Posterior cingulate gyrus (tissue), 11 donors: ENCODE measurements at regions not wholly inside any gene's neighbourhood (a gene's known extent, or its start where the extent isn't known, plus 50 kb on each side); places are given as distances from the start of the nearest gene placed in this dataset.
"Not testable (repeated sequence)": the region's sequence is repeated elsewhere in the genome, so short reads cannot be mapped to it uniquely, and the experiment has no call there.

Source experiments
- DNase-seq, 10 donors: peaks; one replicate each; pipeline versions ENCODE4 v3.0.0 to v3.0.0-alpha.2; 2020 to 2021; ENCODE audit warnings: mixed read lengths in 3 of 10
- intact Hi-C: fragments of 100-400 bp; cut with DNase I; formaldehyde crosslinking; loops from one replicate; pipeline ENCODE4 v1.15.1; 2023

DNA sequence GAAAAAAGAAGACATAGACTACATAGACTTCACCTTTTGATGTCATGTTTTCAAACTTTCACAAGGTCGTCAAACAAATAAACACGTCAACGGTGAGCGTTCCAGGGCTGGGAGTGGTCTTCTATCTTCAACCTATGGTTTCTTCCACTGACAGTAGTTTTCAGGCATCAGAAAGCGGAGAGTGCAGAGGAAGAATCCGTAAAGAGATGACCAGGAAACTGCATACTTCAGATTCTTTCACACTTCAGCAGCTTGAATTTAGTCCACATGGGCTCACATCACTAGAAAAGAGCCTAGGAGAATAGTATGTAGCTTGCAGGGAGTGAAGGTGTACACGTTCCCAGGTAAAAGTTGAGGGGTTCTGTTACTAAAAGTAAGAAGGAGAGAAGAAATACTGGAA lies 58.5 kb downstream of the NPY1R start:
- intact Hi-C loops: no loop called here
- no peak for DNase-seq

- intact Hi-C loops: no loop called here
- DNase-seq: no peak
These were observed 59.2 kb downstream of the NPY1R start for GRCh38 chr4:163273203-163273602.

- no peak for DNase-seq
- intact Hi-C loops: no loop called here
These were observed 60.8 kb downstream of the NPY1R start for GRCh38 chr4:163271555-163272127.

DNA sequence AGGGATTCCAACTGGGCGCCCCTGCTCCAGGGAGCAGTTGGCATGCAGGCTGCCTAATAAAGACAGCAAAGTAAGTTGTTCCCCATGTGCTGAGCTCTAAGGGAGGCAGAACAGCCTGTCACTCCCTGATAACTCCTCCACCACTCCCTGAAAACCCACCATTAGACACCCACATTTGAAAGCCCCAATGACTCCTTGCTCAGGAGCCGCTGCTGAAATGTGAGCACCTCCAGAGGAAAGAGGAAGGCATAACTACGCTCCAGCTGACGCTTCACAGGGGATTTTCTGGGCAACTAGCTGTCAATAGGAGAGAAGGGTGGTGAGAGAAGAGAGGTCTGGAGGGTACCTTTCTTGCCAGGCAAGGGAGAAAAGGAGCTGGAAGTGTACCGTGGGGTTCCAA lies 62.5 kb downstream of the NPY1R start:
- DNase-seq: no peak
- intact Hi-C loops: no loop called here

GRCh38 chr4:163269166-163269565 lies 63.2 kb downstream of the NPY1R start:
- intact Hi-C loops: no loop called here
- DNase-seq: no peak

- intact Hi-C loops: no loop called here
- no peak for DNase-seq
These were observed 67.5 kb downstream of the NPY1R start for GRCh38 chr4:163264934-163265333.

- DNase-seq: peak in 5 of 10 donors; percentile 21 to 78 (median 31)
- intact Hi-C loops: no loop called here
These were observed 68.8 kb downstream of the NPY1R start for GRCh38 chr4:163263606-163264005.

GRCh38 chr4:163256680-163257343 lies 75.6 kb downstream of the NPY1R start:
- intact Hi-C loops: no loop called here
- no peak for DNase-seq

DNA sequence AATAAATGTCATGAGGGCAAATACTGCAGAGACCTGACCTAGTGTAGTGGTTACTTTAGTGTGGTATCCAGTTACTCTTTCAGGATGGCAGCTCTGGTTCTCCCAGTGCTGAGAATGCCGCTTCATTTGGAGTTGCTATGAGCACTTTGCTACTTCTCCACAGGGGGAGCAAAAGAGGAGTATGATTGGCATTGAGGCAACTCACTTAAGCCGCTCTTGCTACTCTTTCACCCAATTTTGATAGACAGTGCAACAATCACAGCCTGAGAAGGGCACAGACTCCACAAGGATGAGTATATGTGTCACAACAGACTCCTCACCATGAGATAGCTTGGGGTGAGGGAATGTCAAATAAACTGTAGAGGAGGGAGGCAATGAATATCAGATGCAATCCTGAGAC lies 81.2 kb downstream of the NPY1R start:
- no peak for DNase-seq
- intact Hi-C loops: no loop called here

DNA sequence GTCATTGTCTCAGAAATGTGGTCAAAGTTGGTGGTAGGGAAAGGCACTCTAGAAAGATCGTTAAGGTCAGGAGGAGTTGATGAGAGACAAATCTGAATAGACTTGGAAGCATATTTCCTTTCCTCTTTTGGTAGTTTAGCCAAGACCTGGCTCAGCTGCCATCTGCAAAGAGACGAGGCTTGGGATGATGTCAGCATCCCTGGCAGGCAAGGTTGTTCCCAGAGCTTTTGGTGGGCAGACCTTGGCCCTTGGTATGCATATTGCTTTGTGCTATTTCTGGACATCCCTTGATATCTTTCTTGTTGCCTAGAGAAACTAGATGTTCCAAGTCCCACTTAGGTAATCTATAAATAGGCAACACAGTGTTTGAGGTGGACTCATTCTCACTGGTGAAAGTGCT lies 82.4 kb upstream of the NAF1 start:
- intact Hi-C loops: no loop called here
- DNase-seq: peak in 4 of 10 donors; percentile 13 to 68 (median 20)

GRCh38 chr4:163245044-163245728 lies 78.5 kb upstream of the NAF1 start:
- DNase-seq: no peak

GRCh38 chr4:163243297-163243981 lies 76.7 kb upstream of the NAF1 start:
- DNase-seq: no peak
- intact Hi-C loops: no loop called here

More at GRCh38 chr4:163245044-163245728, 78.5 kb upstream of the NAF1 start:
- intact Hi-C loops: no loop called here

DNA sequence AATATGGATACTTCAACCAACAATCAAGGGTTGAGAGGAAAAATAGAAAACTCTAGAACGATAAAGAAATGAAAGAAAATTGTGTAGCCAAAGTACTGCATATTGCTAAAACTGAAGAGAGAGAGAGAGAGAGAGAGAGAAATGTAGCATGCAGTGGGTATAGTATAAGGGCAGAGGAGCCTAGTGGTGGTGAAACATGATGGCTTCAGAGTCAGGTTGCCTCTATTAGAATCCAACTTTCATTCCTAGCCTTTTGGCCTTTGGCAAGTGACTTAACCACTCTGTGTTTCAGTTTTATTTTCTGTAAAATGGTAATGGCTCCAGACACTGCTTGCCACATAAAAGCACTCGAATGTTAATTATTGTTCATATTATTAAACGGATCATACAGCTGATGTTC lies 71.2 kb upstream of the NAF1 start:
- intact Hi-C loops: no loop called here
- DNase-seq: no peak

- DNase-seq, intact Hi-C loops: not testable (repeated sequence)
These were observed 69.7 kb upstream of the NAF1 start for GRCh38 chr4:163236389-163236788.

DNA sequence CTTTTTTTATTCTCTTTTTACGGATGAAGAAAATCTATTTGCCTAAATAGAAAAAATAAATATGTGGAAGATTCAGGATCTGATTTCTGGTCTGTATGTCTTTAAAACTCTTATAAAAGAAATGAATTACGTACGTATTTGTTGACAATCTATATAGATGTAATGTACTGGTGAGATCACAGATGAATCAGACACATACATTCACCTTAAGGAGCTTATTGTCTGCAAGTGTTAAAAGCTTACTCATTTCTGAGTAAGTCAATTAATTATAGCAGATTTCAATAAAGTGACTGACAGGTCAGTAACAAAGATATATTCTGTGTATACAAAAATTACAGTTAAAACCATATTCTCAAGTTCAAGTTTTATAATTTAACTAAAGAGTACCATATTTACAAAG lies 66.6 kb upstream of the NAF1 start:
- intact Hi-C loops: no loop called here
- DNase-seq: no peak

DNA sequence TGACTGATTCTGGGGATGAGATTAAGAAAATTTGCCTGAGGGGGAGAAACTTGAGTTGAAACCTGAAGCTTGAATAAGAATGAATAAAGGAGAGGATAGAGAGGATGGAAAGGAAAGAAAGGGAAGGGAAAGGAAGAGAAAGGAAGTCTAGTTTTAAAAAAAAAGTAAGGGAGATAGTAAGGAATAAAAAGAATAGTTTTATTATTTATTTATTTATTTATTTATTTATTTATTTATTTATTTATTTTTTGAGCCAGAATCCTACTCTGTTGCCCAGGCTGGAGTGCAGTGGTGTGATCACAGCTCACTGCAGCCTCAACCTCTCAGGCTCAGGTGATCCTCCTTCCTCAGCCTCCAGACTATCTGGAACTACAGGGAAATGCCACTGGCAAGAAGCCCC lies 62.0 kb upstream of the NAF1 start:
- intact Hi-C loops: no loop called here
- DNase-seq: no peak

DNA sequence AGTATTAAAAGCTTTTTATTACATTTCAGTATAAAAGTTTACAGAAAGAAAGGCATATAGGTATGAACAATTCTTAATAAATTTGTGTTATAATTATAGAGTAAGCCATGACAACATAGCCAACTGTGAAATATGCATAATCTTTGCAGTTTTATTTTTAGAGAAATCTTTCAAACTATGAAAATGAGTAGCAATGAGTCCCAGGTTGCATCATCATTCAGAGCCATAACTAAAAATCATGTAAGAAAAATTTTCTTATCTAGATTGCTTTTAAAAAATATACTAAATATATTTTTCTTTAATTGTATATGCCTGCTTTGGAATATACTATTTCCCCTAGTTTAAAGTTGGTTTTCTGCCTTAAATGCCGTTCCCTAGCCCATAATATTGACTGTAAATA lies 54.8 kb upstream of the NAF1 start:
- intact Hi-C loops: no loop called here
- DNase-seq: no peak

DNA sequence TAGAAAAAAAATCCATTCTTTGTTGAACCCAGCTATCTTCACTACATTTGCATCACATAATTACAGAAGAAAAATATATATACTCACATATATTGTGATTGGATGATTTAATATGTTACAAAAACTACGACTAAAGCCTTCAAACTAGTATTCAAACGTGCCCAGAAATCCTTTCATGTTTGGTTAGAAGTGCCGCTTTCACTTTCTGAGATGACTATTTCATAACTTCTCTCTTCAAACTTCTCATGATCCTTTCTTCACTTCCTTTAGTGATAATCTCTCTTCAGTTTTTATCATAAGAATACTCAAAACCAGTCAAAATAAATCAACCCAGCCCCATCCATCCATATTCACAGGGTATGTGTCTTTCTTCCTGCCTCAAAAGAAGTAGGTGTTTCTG lies 50.8 kb upstream of the NAF1 start:
- DNase-seq: no peak
- intact Hi-C loops: no loop called here
